Esophagus muscularis mucosa (tissue), 4 donors: ENCODE measurements at regions not wholly inside any gene's neighbourhood (a gene's known extent, or its start where the extent isn't known, plus 50 kb on each side); places are given as distances from the start of the nearest gene placed in this dataset.

Experiments
- DNase-seq: peaks from one replicate; pipeline ENCODE4 v3.0.0-alpha.2; 2017; ENCODE audit errors: extremely low spot score
- H3K27ac ChIP-seq, 4 donors: fragments of 200-600 bp; sonication (generic); replicated peaks in 1 of 4; 1 replicate in 3 of 4; 2 replicates in 1 of 4; pipeline ENCODE4 v1.5.1; 2016 to 2019; ENCODE audit warnings: mild to moderate bottlenecking in 1 of 4
- H3K27me3 ChIP-seq, 4 donors: fragments of 200-600 bp; sonication (generic); one replicate each; pipeline versions ENCODE4 v1.5.1 to v1.6.0; 2016 to 2019
- H3K36me3 ChIP-seq, 4 donors: fragments of 200-600 bp; sonication (generic); one replicate each; pipeline ENCODE4 v1.5.1; 2016 to 2019
- H3K4me1 ChIP-seq, 4 donors: fragments of 200-600 bp; sonication (generic); one replicate each; pipeline ENCODE4 v1.5.1; 2016 to 2019
- H3K4me3 ChIP-seq, 4 donors: fragments of 200-600 bp; sonication (generic); 1 replicate in 2 of 4; 2 replicates in 2 of 4; pipeline ENCODE4 v1.5.1; 2016 to 2019; ENCODE audit warnings: mild to moderate bottlenecking in 4 of 4, moderate library complexity in 1 of 4
- H3K9me3 ChIP-seq, 4 donors: fragments of 200-600 bp; sonication (generic); 1 replicate in 3 of 4; 2 replicates in 1 of 4; pipeline ENCODE4 v1.5.1; 2016 to 2019
- EP300 ChIP-seq: sonication (generic); formaldehyde crosslinking; IDR thresholded peaks from one replicate; pipeline ENCODE4 v1.6.1; 2017; ENCODE audit warnings: antibody characterized with exemption
- POLR2A ChIP-seq: fragments of 450-650 bp; IDR thresholded peaks from one replicate; pipeline ENCODE4 v1.6.1; 2017; ENCODE audit warnings: antibody characterized with exemption, moderate library complexity, mild to moderate bottlenecking, low read depth
- POLR2AphosphoS5 ChIP-seq, 2 donors: sonication (generic); formaldehyde crosslinking; IDR thresholded peaks; one replicate each; pipeline ENCODE4 v1.6.1; 2017; ENCODE audit warnings: antibody characterized with exemption in 2 of 2
- WGBS: methylation state at CpG from one replicate; pipeline ENCODE4 v1.1.5; 2018; 5-methylcytosine and 5-hydroxymethylcytosine counted together
- intact Hi-C: fragments of 100-400 bp; cut with DNase I; formaldehyde crosslinking; loops from one replicate; pipeline ENCODE4 v1.15.1; 2023
- TF ChIP-seq, protein P1 (sequence below), 3 experiments: fragments of 200-600 bp in 2 of 3; fragments of 450-650 bp in 1 of 3; sonication (generic) in 2 of 3; IDR thresholded peaks; one replicate each; pipeline ENCODE4 v1.5.1; 2017 to 2019; ENCODE audit warnings: antibody characterized with exemption in 3 of 3, mild to moderate bottlenecking in 2 of 3, moderate library complexity in 1 of 3

- Histone ChIP-seq H3K36me3 (no peaks in the 10 kb centered on the region), H3K4me1 (peaks cover 0 to 25% (median 19%) of the 10 kb centered on the region in 4 donors), H3K27ac (no peak overlapping the region), H3K27me3 (no peaks in the 10 kb centered on the region), H3K4me3 (no peak overlapping the region), H3K9me3 (no peaks in the 10 kb centered on the region)
- intact Hi-C loops: no loop called here
- DNase-seq: no peak
- WGBS: 78% methylated on average over 3 of the region's 3 CpGs
- TF ChIP-seq POLR2AphosphoS5 (IDR thresholded peaks at IDR 0.05) (no peak), POLR2A (no peak), EP300 (no peak)
- TF ChIP-seq, protein P1, sequence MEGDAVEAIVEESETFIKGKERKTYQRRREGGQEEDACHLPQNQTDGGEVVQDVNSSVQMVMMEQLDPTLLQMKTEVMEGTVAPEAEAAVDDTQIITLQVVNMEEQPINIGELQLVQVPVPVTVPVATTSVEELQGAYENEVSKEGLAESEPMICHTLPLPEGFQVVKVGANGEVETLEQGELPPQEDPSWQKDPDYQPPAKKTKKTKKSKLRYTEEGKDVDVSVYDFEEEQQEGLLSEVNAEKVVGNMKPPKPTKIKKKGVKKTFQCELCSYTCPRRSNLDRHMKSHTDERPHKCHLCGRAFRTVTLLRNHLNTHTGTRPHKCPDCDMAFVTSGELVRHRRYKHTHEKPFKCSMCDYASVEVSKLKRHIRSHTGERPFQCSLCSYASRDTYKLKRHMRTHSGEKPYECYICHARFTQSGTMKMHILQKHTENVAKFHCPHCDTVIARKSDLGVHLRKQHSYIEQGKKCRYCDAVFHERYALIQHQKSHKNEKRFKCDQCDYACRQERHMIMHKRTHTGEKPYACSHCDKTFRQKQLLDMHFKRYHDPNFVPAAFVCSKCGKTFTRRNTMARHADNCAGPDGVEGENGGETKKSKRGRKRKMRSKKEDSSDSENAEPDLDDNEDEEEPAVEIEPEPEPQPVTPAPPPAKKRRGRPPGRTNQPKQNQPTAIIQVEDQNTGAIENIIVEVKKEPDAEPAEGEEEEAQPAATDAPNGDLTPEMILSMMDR (IDR thresholded peaks at IDR 0.05): no peak
These were observed 113.7 kb downstream of the OXSM start for GRCh38 chr3:25903371-25904129.

DNA sequence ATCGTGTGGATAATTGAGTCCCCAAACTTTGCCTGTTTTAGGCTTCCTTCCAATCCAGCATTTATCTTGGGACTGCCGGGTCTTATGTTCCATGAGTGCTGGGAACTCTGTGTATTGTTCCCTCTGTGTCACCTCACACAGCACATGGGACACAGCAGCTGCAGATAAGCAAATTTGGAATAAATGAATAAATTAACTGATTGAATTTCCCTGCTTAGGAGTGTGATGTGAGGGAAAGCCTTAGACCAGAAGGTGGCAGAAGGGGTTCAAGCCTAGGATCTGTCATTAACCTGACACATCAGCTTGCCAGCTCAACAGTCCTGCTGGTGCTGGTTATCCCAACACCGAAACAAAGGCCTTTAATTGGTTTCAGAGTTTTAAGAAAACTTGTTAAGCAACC is 114.3 kb downstream of the OXSM start:
- TF ChIP-seq POLR2A: no peak
- TF ChIP-seq, protein P1 (IDR thresholded peaks at IDR 0.05): peak in 2 of 3 experiments; percentile 31 to 39
- WGBS: 84% methylated on average over 3 of the region's 3 CpGs
- H3K27ac ChIP-seq: no peak overlapping the region
- DNase-seq: no peak
- H3K4me1 ChIP-seq: peaks cover 0 to 25% (median 19%) of the 10 kb centered on the region in 4 donors
- no peaks in the 10 kb centered on the region for H3K9me3 ChIP-seq
- intact Hi-C loops: no loop called here
- no peaks in the 10 kb centered on the region for H3K36me3 ChIP-seq
- no peak overlapping the region for H3K4me3 ChIP-seq
- no peaks in the 10 kb centered on the region for H3K27me3 ChIP-seq

DNA sequence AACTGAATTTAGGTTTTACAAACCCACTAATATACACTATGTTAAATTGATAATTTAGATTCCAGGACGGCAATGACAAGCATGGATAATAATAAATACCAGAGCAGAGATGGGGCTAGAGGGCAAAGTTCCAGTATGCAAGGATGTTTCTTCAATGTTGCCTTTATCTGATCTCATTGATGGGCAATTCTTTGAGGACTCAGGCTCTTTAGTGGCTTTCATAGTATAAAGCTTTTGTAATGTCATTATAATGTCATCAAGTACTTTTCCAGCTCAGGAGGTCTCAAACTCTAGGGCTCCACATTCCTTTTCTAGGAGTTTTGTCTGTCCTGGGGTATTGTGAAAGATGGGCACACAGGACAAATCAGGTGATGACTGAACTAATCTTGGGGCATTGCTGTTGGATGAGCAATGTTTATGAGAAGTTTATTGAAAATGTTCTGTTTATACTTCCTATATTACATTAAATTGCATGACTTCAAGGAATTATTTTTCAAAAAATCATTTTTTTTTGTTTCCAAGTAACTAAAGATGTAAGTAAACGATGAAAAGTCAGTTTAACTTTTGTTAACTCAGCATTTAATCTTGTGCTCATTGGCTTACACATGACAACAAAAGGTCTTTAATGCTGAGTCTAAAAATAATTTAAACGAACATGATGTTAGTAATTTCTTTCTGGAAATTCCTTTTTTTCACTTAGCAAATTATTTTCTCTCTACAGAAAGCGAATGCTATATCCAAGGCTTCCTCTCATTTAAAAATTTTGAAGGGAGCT is 116.4 kb downstream of the OXSM start:
- intact Hi-C loops: no loop called here
- 84% methylated on average over 4 of the region's 4 CpGs for WGBS

DNA sequence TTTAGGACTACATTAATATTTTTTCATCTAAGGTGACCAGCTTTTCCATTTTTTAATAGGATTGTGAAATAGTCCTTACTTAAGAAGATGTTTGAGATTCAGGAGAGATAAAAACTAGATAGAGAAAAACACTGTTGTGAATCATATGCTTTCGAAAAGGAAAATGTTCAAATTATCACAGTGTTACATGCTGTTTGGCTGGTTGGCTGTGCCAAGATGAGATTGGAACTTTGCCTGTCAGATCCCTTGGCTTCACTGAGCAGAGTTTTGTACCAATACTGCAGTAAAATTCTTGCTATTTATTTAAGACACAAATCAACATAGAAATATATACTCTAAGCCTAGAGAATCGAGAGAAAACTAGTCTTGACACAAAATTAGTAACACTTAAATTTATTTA is 117.2 kb downstream of the OXSM start:
- 40% methylated on average over 2 of the region's 2 CpGs for WGBS
- Histone ChIP-seq H3K27ac (no peak overlapping the region), H3K9me3 (no peaks in the 10 kb centered on the region), H3K36me3 (no peaks in the 10 kb centered on the region), H3K4me1 (peaks cover 0 to 25% (median 19%) of the 10 kb centered on the region in 4 donors), H3K27me3 (no peaks in the 10 kb centered on the region), H3K4me3 (no peak overlapping the region)
- TF ChIP-seq POLR2A (no peak), EP300 (no peak), POLR2AphosphoS5 (IDR thresholded peaks at IDR 0.05) (no peak)
- TF ChIP-seq, protein P1 (IDR thresholded peaks at IDR 0.05): no peak
- intact Hi-C loops: no loop called here
- no peak for DNase-seq

More for the DNA sequence above, 116.4 kb downstream of the OXSM start:
- no peaks in the 10 kb centered on the region for H3K27me3 ChIP-seq
- H3K9me3 ChIP-seq: no peaks in the 10 kb centered on the region
- no peak for DNase-seq
- H3K4me3 ChIP-seq: no peak overlapping the region
- no peaks in the 10 kb centered on the region for H3K36me3 ChIP-seq
- H3K4me1 ChIP-seq: peaks cover 0 to 25% (median 19%) of the 10 kb centered on the region in 4 donors
- no peak overlapping the region for H3K27ac ChIP-seq
- TF ChIP-seq POLR2A: no peak
- no peak for TF ChIP-seq EP300

- H3K27me3 ChIP-seq: no peaks in the 10 kb centered on the region
- DNase-seq: no peak
- H3K4me3 ChIP-seq: no peak overlapping the region
- TF ChIP-seq, protein P1 (IDR thresholded peaks at IDR 0.05): no peak
- TF ChIP-seq POLR2A (no peak), POLR2AphosphoS5 (IDR thresholded peaks at IDR 0.05) (no peak), EP300 (no peak)
- 66% methylated on average over 2 of the region's 2 CpGs for WGBS
- intact Hi-C loops: no loop called here
- H3K9me3 ChIP-seq: no peaks in the 10 kb centered on the region
- peaks cover 0 to 28% (median 18%) of the 10 kb centered on the region in 4 donors for H3K4me1 ChIP-seq
- H3K27ac ChIP-seq: no peak overlapping the region
- H3K36me3 ChIP-seq: no peaks in the 10 kb centered on the region
These were observed 120.2 kb downstream of the OXSM start for GRCh38 chr3:25910105-25910504.
